ENCODE measurements at regions not wholly inside any gene's neighbourhood (a gene's known extent, or its start where the extent isn't known, plus 50 kb on each side); places are given as distances from the start of the nearest gene placed in this dataset.

- TF ChIP-seq, protein P1, sequence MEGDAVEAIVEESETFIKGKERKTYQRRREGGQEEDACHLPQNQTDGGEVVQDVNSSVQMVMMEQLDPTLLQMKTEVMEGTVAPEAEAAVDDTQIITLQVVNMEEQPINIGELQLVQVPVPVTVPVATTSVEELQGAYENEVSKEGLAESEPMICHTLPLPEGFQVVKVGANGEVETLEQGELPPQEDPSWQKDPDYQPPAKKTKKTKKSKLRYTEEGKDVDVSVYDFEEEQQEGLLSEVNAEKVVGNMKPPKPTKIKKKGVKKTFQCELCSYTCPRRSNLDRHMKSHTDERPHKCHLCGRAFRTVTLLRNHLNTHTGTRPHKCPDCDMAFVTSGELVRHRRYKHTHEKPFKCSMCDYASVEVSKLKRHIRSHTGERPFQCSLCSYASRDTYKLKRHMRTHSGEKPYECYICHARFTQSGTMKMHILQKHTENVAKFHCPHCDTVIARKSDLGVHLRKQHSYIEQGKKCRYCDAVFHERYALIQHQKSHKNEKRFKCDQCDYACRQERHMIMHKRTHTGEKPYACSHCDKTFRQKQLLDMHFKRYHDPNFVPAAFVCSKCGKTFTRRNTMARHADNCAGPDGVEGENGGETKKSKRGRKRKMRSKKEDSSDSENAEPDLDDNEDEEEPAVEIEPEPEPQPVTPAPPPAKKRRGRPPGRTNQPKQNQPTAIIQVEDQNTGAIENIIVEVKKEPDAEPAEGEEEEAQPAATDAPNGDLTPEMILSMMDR (conservative IDR thresholded peaks at IDR 0.05), result no peak
- no peak for TF ChIP-seq ZFX (IDR thresholded peaks at IDR 0.05)
Observed at GRCh38 chr21:31459457-31459856, 115.4 kb upstream of the TIAM1 start.

Measured in C4-2B (cell line).